ENCODE measurements at regions not wholly inside any gene's neighbourhood (a gene's known extent, or its start where the extent isn't known, plus 50 kb on each side); places are given as distances from the start of the nearest gene placed in this dataset.

DNA sequence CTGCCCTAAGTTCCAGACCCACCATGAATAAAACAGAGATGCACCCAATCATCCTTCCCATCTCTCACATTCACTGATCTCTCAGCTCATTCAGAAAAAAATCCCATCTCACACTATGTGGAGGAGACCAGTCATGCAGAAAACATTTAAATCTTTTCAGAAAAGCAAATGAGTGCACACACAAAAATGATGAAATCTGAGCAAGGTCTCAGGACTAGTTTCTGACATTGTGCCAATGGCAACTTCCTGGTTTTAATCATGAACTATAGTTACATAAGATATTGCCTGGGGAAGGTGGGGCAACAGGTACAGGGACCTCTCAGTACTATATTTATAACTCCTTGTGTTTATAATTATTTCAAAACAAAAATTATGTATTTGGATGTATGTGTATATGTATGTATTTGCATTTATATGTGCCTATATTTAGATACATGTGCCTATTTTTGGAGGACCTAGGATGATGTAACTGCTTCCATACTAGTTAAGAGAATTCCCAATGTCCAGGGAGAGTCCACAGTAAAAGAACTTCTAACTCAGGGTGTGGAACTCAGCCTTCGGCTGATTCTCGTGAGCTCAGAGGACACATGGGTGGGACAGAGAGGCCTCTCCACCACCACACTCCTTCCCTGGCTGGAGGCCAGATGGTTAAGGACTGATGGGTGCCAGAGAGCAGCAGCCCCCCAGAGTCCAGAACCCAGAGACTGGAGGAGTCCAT, 71.7 kb upstream of the MAP3K4 start (continued):
- TF ChIP-seq, protein P1, sequence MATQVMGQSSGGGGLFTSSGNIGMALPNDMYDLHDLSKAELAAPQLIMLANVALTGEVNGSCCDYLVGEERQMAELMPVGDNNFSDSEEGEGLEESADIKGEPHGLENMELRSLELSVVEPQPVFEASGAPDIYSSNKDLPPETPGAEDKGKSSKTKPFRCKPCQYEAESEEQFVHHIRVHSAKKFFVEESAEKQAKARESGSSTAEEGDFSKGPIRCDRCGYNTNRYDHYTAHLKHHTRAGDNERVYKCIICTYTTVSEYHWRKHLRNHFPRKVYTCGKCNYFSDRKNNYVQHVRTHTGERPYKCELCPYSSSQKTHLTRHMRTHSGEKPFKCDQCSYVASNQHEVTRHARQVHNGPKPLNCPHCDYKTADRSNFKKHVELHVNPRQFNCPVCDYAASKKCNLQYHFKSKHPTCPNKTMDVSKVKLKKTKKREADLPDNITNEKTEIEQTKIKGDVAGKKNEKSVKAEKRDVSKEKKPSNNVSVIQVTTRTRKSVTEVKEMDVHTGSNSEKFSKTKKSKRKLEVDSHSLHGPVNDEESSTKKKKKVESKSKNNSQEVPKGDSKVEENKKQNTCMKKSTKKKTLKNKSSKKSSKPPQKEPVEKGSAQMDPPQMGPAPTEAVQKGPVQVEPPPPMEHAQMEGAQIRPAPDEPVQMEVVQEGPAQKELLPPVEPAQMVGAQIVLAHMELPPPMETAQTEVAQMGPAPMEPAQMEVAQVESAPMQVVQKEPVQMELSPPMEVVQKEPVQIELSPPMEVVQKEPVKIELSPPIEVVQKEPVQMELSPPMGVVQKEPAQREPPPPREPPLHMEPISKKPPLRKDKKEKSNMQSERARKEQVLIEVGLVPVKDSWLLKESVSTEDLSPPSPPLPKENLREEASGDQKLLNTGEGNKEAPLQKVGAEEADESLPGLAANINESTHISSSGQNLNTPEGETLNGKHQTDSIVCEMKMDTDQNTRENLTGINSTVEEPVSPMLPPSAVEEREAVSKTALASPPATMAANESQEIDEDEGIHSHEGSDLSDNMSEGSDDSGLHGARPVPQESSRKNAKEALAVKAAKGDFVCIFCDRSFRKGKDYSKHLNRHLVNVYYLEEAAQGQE (IDR thresholded peaks at IDR 0.05; ENCODE audit: low read depth, low read length) = no peak
- TF ChIP-seq MEF2A (IDR thresholded peaks at IDR 0.05; ENCODE audit: borderline replicate concordance, low read depth) = 0 out of 2 replicates have a peak, but pooled peaks have one; percentile 27
- no peak for TF ChIP-seq EZH2phosphoT487 (IDR thresholded peaks at IDR 0.05; ENCODE audit: borderline replicate concordance, low read depth)
- TF ChIP-seq MXI1 (IDR thresholded peaks at IDR 0.05; ENCODE audit: low read depth, low read length) = no peak
- no peak for TF ChIP-seq RXRA (IDR thresholded peaks at IDR 0.05; ENCODE audit: borderline replicate concordance, low read depth)
- TF ChIP-seq, protein P2, sequence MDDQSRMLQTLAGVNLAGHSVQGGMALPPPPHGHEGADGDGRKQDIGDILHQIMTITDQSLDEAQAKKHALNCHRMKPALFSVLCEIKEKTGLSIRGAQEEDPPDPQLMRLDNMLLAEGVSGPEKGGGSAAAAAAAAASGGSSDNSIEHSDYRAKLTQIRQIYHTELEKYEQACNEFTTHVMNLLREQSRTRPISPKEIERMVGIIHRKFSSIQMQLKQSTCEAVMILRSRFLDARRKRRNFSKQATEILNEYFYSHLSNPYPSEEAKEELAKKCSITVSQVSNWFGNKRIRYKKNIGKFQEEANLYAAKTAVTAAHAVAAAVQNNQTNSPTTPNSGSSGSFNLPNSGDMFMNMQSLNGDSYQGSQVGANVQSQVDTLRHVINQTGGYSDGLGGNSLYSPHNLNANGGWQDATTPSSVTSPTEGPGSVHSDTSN (IDR thresholded peaks at IDR 0.05) = no peak

DNA sequence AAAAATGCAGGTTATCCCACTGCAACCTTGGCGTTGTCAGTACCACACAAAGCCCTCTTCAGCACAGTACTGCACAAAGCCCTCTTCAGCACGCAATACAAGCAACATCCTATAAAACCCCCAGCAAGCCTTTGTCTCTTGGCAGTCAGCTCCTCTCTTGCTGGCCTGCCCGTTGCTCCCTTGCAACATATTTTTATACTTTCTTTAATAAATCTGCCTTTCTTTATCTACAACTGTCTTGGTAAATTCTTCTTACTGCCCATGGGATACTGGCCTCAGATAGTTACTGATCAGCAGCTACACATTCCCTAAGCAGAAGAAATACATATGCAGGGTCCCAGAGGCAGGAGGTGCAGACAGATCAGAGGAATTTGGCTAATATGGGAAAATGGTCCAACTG, 70.5 kb upstream of the MAP3K4 start:
- H3F3A ChIP-seq (replicated peaks; ENCODE audit: insufficient read depth) = no peaks in the 10 kb centered on the region
- no peaks in the 10 kb centered on the region for H3K9me2 ChIP-seq
- no peaks in the 10 kb centered on the region for H3K9me3 ChIP-seq
- H3K27me3 ChIP-seq (ENCODE audit: insufficient read depth) = no peaks in the 10 kb centered on the region
- no peak for TF ChIP-seq MXI1 (IDR thresholded peaks at IDR 0.05; ENCODE audit: low read depth, low read length)
- TF ChIP-seq GATA2 (CRISPR knock-in tag; IDR thresholded peaks at IDR 0.05) = no peak
- no peak for TF ChIP-seq TCF12 (IDR thresholded peaks at IDR 0.05)
- no peak for TF ChIP-seq SMC3 (IDR thresholded peaks at IDR 0.05; ENCODE audit: low read depth, low read length)
- TF ChIP-seq TAF1 (IDR thresholded peaks at IDR 0.05; ENCODE audit: borderline replicate concordance, low read depth, low read length) = no peak
- TF ChIP-seq EP300 (IDR thresholded peaks at IDR 0.05; ENCODE audit: borderline replicate concordance in 1 of 2, low read depth in 1 of 2, low read length in 1 of 2) = no peak
- TF ChIP-seq, protein P3, sequence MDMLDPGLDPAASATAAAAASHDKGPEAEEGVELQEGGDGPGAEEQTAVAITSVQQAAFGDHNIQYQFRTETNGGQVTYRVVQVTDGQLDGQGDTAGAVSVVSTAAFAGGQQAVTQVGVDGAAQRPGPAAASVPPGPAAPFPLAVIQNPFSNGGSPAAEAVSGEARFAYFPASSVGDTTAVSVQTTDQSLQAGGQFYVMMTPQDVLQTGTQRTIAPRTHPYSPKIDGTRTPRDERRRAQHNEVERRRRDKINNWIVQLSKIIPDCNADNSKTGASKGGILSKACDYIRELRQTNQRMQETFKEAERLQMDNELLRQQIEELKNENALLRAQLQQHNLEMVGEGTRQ (IDR thresholded peaks at IDR 0.05; ENCODE audit: borderline replicate concordance, low read depth, low read length) = no peak
- TF ChIP-seq FOXJ3 (CRISPR knock-in tag; IDR thresholded peaks at IDR 0.05) = no peak
- TF ChIP-seq RAD21 (IDR thresholded peaks at IDR 0.05; ENCODE audit: low read length) = no peak
- TF ChIP-seq, protein P4, sequence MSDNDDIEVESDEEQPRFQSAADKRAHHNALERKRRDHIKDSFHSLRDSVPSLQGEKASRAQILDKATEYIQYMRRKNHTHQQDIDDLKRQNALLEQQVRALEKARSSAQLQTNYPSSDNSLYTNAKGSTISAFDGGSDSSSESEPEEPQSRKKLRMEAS (IDR thresholded peaks at IDR 0.05; ENCODE audit: low read depth) = no peak
- TF ChIP-seq RXRA (IDR thresholded peaks at IDR 0.05; ENCODE audit: borderline replicate concordance, low read depth) = no peak
- TF ChIP-seq FOSL2 (IDR thresholded peaks at IDR 0.05; ENCODE audit: borderline replicate concordance, low read depth) = no peak
- no peak for TF ChIP-seq TEAD4 (IDR thresholded peaks at IDR 0.05; ENCODE audit: borderline replicate concordance, insufficient read depth)
- TF ChIP-seq RCOR1 (IDR thresholded peaks at IDR 0.05; ENCODE audit: low read length) = no peak
- no peak for TF ChIP-seq GABPA (IDR thresholded peaks at IDR 0.05; ENCODE audit: low read depth)
- TF ChIP-seq, protein P5, sequence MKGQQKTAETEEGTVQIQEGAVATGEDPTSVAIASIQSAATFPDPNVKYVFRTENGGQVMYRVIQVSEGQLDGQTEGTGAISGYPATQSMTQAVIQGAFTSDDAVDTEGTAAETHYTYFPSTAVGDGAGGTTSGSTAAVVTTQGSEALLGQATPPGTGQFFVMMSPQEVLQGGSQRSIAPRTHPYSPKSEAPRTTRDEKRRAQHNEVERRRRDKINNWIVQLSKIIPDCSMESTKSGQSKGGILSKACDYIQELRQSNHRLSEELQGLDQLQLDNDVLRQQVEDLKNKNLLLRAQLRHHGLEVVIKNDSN (IDR thresholded peaks at IDR 0.05; ENCODE audit: borderline replicate concordance, low read depth) = no peak
- no peak for TF ChIP-seq ELF1 (IDR thresholded peaks at IDR 0.05)
- no peak for TF ChIP-seq FOXM1 (IDR thresholded peaks at IDR 0.05; ENCODE audit: low read depth)
- TF ChIP-seq SIN3A (IDR thresholded peaks at IDR 0.05; ENCODE audit: borderline replicate concordance, low read depth, low read length) = no peak
- no peaks in the 10 kb centered on the region; a peak in 2 of 4 replicates for H3K4me1 ChIP-seq (ENCODE audit: control insufficient read depth in 1 of 2, insufficient read depth in 2 of 2, low read depth in 1 of 2, low read length in 1 of 2)
- H2AFZ ChIP-seq (ENCODE audit: low read depth) = no peak overlapping the region
- H3K79me2 ChIP-seq (ENCODE audit: insufficient read depth) = no peaks in the 10 kb centered on the region
- H3K27ac ChIP-seq (ENCODE audit: low read depth in 2 of 2, low read length in 1 of 2) = no peak overlapping the region
- H3K4me2 ChIP-seq = no peak overlapping the region
- ChIA-PET CTCF (interaction anchor here (1.4 to 2.3 kb wide), 2 partner anchors 10 to 453 kb away, joined by 3 to 17 read pairs; no protein-coding TSS in a partner anchor), POLR2A (no interaction called here)
- no peak overlapping the region for H3K4me3 ChIP-seq (ENCODE audit: low read depth in 2 of 2, low read length in 1 of 2)
- H3K9ac ChIP-seq = no peak overlapping the region
- WGBS (ENCODE audit: low lambda C conversion rate) = 23% methylated on average over 2 of the region's 3 CpGs
- no peak for DNase-seq
- H4K20me1 ChIP-seq (ENCODE audit: insufficient read depth) = no peaks in the 10 kb centered on the region
- no peaks in the 10 kb centered on the region for H3K36me3 ChIP-seq (replicated peaks in 1 of 2; ENCODE audit: control insufficient read depth in 1 of 2, insufficient read depth in 2 of 2, low read length in 1 of 2)
